Activated CD4-positive, alpha-beta memory T cell treated with anti-CD3 and anti-CD28 coated beads, Interleukin-2, amount 10 ng/mL, durations not matched to agents 7 days and 5 days (primary cell): ENCODE measurements at regions not wholly inside any gene's neighbourhood (a gene's known extent, or its start where the extent isn't known, plus 50 kb on each side); places are given as distances from the start of the nearest gene placed in this dataset.

Experiments used
- CTCF ChIA-PET: fragments of 350-600 bp; sonication (Branson Sonifier 250); formaldehyde crosslinking; loops from one replicate; lab custom pipeline; 2021; ENCODE audit warnings: antibody characterized with exemption, inconsistent platforms; lab: Charles Lee
- POLR2A ChIA-PET: fragments of 350-600 bp; sonication (Branson Sonifier 250); formaldehyde crosslinking; loops from one replicate; lab custom pipeline; 2021; ENCODE audit warnings: antibody characterized with exemption; lab: Charles Lee
- DNase-seq: peaks from one replicate; pipeline ENCODE4 v3.0.0-alpha.2; 2020
- H3K27ac Mint-ChIP-seq: one replicate; pipeline ENCODE4 v1.8.0; 2021; ENCODE audit warnings: mild to moderate bottlenecking, mixed read lengths
- H3K27me3 Mint-ChIP-seq: one replicate; pipeline ENCODE4 v1.8.0; 2021; ENCODE audit warnings: mixed read lengths
- H3K36me3 Mint-ChIP-seq: one replicate; pipeline ENCODE4 v1.8.0; 2021; ENCODE audit warnings: low read depth, mixed read lengths
- H3K4me1 Mint-ChIP-seq: one replicate; pipeline ENCODE4 v1.8.0; 2021; ENCODE audit warnings: mixed read lengths
- H3K4me3 Mint-ChIP-seq: one replicate; pipeline ENCODE4 v1.8.0; 2021; ENCODE audit warnings: mild to moderate bottlenecking, mixed read lengths
- H3K9me3 Mint-ChIP-seq: one replicate; pipeline ENCODE4 v1.8.0; 2021; ENCODE audit warnings: mixed read lengths

- CTCF ChIA-PET: no interaction called here
- H3K27me3 Mint-ChIP-seq: no peaks in the 10 kb centered on the region
Observed at GRCh38 chr4:67161311-67161710, 384.0 kb downstream of the CENPC start.

GRCh38 chr4:67160394-67160793, 384.9 kb downstream of the CENPC start:
- POLR2A ChIA-PET: no interaction called here

More at GRCh38 chr4:67161311-67161710, 384.0 kb downstream of the CENPC start:
- Mint-ChIP-seq H3K4me1 (no peaks in the 10 kb centered on the region), H3K4me3 (no peak overlapping the region), H3K9me3 (no peaks in the 10 kb centered on the region), H3K36me3 (no peaks in the 10 kb centered on the region), H3K27ac (no peak overlapping the region)
- no peak for DNase-seq
- POLR2A ChIA-PET: no interaction called here

GRCh38 chr4:67158666-67159065, 386.6 kb downstream of the CENPC start:
- Mint-ChIP-seq H3K27ac (no peak overlapping the region), H3K4me1 (no peaks in the 10 kb centered on the region), H3K36me3 (no peaks in the 10 kb centered on the region), H3K27me3 (no peaks in the 10 kb centered on the region), H3K9me3 (no peaks in the 10 kb centered on the region), H3K4me3 (no peak overlapping the region)
- no peak for DNase-seq
- ChIA-PET POLR2A (no interaction called here), CTCF (no interaction called here)

More at GRCh38 chr4:67160394-67160793, 384.9 kb downstream of the CENPC start:
- CTCF ChIA-PET: no interaction called here
- no peaks in the 10 kb centered on the region for H3K9me3 Mint-ChIP-seq
- H3K4me1 Mint-ChIP-seq: no peaks in the 10 kb centered on the region
- no peak for DNase-seq
- H3K27me3 Mint-ChIP-seq: no peaks in the 10 kb centered on the region
- H3K36me3 Mint-ChIP-seq: no peaks in the 10 kb centered on the region
- H3K4me3 Mint-ChIP-seq: no peak overlapping the region
- no peak overlapping the region for H3K27ac Mint-ChIP-seq

- Mint-ChIP-seq H3K27me3 (no peaks in the 10 kb centered on the region), H3K9me3 (no peaks in the 10 kb centered on the region), H3K4me1 (no peaks in the 10 kb centered on the region), H3K4me3 (no peak overlapping the region), H3K27ac (no peak overlapping the region), H3K36me3 (no peaks in the 10 kb centered on the region)
- ChIA-PET POLR2A (no interaction called here), CTCF (no interaction called here)
- DNase-seq: no peak
Observed at GRCh38 chr4:67152976-67153375, 392.3 kb downstream of the CENPC start.

GRCh38 chr4:67151376-67152343, 393.6 kb downstream of the CENPC start:
- no peak for DNase-seq
- POLR2A ChIA-PET: no interaction called here
- H3K27ac Mint-ChIP-seq: no peak overlapping the region
- no peaks in the 10 kb centered on the region for H3K36me3 Mint-ChIP-seq
- no peaks in the 10 kb centered on the region for H3K9me3 Mint-ChIP-seq
- H3K4me3 Mint-ChIP-seq: no peak overlapping the region
- CTCF ChIA-PET: no interaction called here
- H3K27me3 Mint-ChIP-seq: no peaks in the 10 kb centered on the region
- H3K4me1 Mint-ChIP-seq: no peaks in the 10 kb centered on the region

- no peak for DNase-seq
- Mint-ChIP-seq H3K9me3 (no peaks in the 10 kb centered on the region), H3K27ac (no peak overlapping the region), H3K4me3 (no peak overlapping the region), H3K27me3 (no peaks in the 10 kb centered on the region), H3K36me3 (no peaks in the 10 kb centered on the region), H3K4me1 (no peaks in the 10 kb centered on the region)
- ChIA-PET POLR2A (no interaction called here), CTCF (no interaction called here)
Observed at GRCh38 chr4:67141586-67141985, 403.7 kb downstream of the CENPC start.

GRCh38 chr4:67134616-67135015, 410.7 kb downstream of the CENPC start:
- H3K4me3 Mint-ChIP-seq: no peak overlapping the region
- H3K4me1 Mint-ChIP-seq: no peaks in the 10 kb centered on the region
- H3K27me3 Mint-ChIP-seq: no peaks in the 10 kb centered on the region
- CTCF ChIA-PET: no interaction called here
- H3K27ac Mint-ChIP-seq: no peak overlapping the region
- no peaks in the 10 kb centered on the region for H3K36me3 Mint-ChIP-seq
- DNase-seq: no peak
- H3K9me3 Mint-ChIP-seq: no peaks in the 10 kb centered on the region
- POLR2A ChIA-PET: no interaction called here

GRCh38 chr4:67133162-67133561, 412.1 kb downstream of the CENPC start:
- H3K27ac Mint-ChIP-seq: no peak overlapping the region
- POLR2A ChIA-PET: no interaction called here
- H3K27me3 Mint-ChIP-seq: no peaks in the 10 kb centered on the region
- CTCF ChIA-PET: no interaction called here
- no peak for DNase-seq
- H3K4me3 Mint-ChIP-seq: no peak overlapping the region
- H3K9me3 Mint-ChIP-seq: no peaks in the 10 kb centered on the region
- no peaks in the 10 kb centered on the region for H3K4me1 Mint-ChIP-seq
- H3K36me3 Mint-ChIP-seq: no peaks in the 10 kb centered on the region

GRCh38 chr4:67131224-67131623, 414.1 kb downstream of the CENPC start:
- Mint-ChIP-seq H3K27ac (no peak overlapping the region), H3K27me3 (no peaks in the 10 kb centered on the region), H3K4me1 (no peaks in the 10 kb centered on the region), H3K9me3 (no peaks in the 10 kb centered on the region), H3K4me3 (no peak overlapping the region), H3K36me3 (no peaks in the 10 kb centered on the region)
- DNase-seq: no peak
- CTCF ChIA-PET: no interaction called here
- POLR2A ChIA-PET: no interaction called here

GRCh38 chr4:67130411-67130810, 414.9 kb downstream of the CENPC start:
- DNase-seq: no peak
- H3K4me3 Mint-ChIP-seq: no peak overlapping the region
- H3K27me3 Mint-ChIP-seq: no peaks in the 10 kb centered on the region
- no peaks in the 10 kb centered on the region for H3K36me3 Mint-ChIP-seq
- ChIA-PET CTCF (no interaction called here), POLR2A (no interaction called here)
- no peak overlapping the region for H3K27ac Mint-ChIP-seq
- H3K4me1 Mint-ChIP-seq: no peaks in the 10 kb centered on the region
- no peaks in the 10 kb centered on the region for H3K9me3 Mint-ChIP-seq

GRCh38 chr4:67126570-67126969, 418.7 kb downstream of the CENPC start:
- H3K27ac Mint-ChIP-seq: no peak overlapping the region
- no peak for DNase-seq
- no peaks in the 10 kb centered on the region for H3K4me1 Mint-ChIP-seq
- no peaks in the 10 kb centered on the region for H3K36me3 Mint-ChIP-seq
- H3K4me3 Mint-ChIP-seq: no peak overlapping the region
- POLR2A ChIA-PET: no interaction called here
- CTCF ChIA-PET: no interaction called here
- no peaks in the 10 kb centered on the region for H3K9me3 Mint-ChIP-seq
- H3K27me3 Mint-ChIP-seq: no peaks in the 10 kb centered on the region

- no peak overlapping the region for H3K4me3 Mint-ChIP-seq
- H3K36me3 Mint-ChIP-seq: no peaks in the 10 kb centered on the region
- H3K27me3 Mint-ChIP-seq: no peaks in the 10 kb centered on the region
- POLR2A ChIA-PET: no interaction called here
- no peak for DNase-seq
- no peaks in the 10 kb centered on the region for H3K4me1 Mint-ChIP-seq
- H3K27ac Mint-ChIP-seq: no peak overlapping the region
- H3K9me3 Mint-ChIP-seq: no peaks in the 10 kb centered on the region
- CTCF ChIA-PET: no interaction called here
Observed at GRCh38 chr4:67125636-67126514, 419.4 kb downstream of the CENPC start.

GRCh38 chr4:67124716-67125115, 420.6 kb downstream of the CENPC start:
- no peaks in the 10 kb centered on the region for H3K9me3 Mint-ChIP-seq
- H3K4me1 Mint-ChIP-seq: no peaks in the 10 kb centered on the region
- H3K4me3 Mint-ChIP-seq: no peak overlapping the region
- ChIA-PET CTCF (no interaction called here), POLR2A (no interaction called here)
- no peaks in the 10 kb centered on the region for H3K27me3 Mint-ChIP-seq
- DNase-seq: no peak
- H3K27ac Mint-ChIP-seq: no peak overlapping the region
- no peaks in the 10 kb centered on the region for H3K36me3 Mint-ChIP-seq
